MM.1S (cell line): ENCODE measurements at regions not wholly inside any gene's neighbourhood (a gene's known extent, or its start where the extent isn't known, plus 50 kb on each side); places are given as distances from the start of the nearest gene placed in this dataset.

ENCODE experiments used
- DNase-seq: peaks from one replicate; pipeline ENCODE4 v3.0.0-alpha.2; 2015
- H2AFZ ChIP-seq: fragments of 300-600 bp; sonication (generic); 2 replicates; pipeline ENCODE4 v1.6.0; 2016; ENCODE audit warnings: antibody characterized with exemption, low read length
- H3F3A ChIP-seq: fragments of 300-600 bp; sonication (generic); 2 replicates; pipeline ENCODE4 v1.6.1; 2016; ENCODE audit warnings: mild to moderate bottlenecking, antibody characterized with exemption, low read length, moderate library complexity, mixed read lengths; ENCODE audit not compliant: insufficient read depth
- H3K27ac ChIP-seq: fragments of 300-600 bp; sonication (generic); 2 replicates; pipeline ENCODE4 v1.5.1; 2016; ENCODE audit warnings: mild to moderate bottlenecking, low read length
- H3K27me3 ChIP-seq: fragments of 300-600 bp; sonication (generic); replicated peaks from 2 replicates; pipeline ENCODE4 v1.6.0; 2016; ENCODE audit warnings: low read length; ENCODE audit not compliant: insufficient read depth
- H3K36me3 ChIP-seq: fragments of 300-600 bp; sonication (generic); replicated peaks from 2 replicates; pipeline ENCODE4 v1.6.1; 2016; ENCODE audit warnings: mild to moderate bottlenecking, low read length, mixed read lengths; ENCODE audit not compliant: insufficient read depth
- H3K4me1 ChIP-seq: fragments of 300-600 bp; sonication (generic); 2 replicates; pipeline ENCODE4 v1.6.1; 2016; ENCODE audit warnings: low read length, mixed read lengths
- H3K4me2 ChIP-seq: fragments of 300-600 bp; sonication (generic); 2 replicates; pipeline ENCODE4 v1.6.0; 2016; ENCODE audit warnings: low read depth, low read length
- H3K4me3 ChIP-seq: fragments of 300-600 bp; sonication (generic); 2 replicates; pipeline ENCODE4 v1.5.1; 2016; ENCODE audit warnings: low read length, mixed read lengths
- H3K79me2 ChIP-seq: fragments of 300-600 bp; sonication (generic); 2 replicates; pipeline ENCODE4 v1.6.1; 2016; ENCODE audit warnings: mixed run types, low read length, mixed read lengths
- H3K9ac ChIP-seq: fragments of 300-600 bp; sonication (generic); 2 replicates; pipeline ENCODE4 v1.6.1; 2016; ENCODE audit warnings: low read length, mixed read lengths
- H3K9me2 ChIP-seq: fragments of 300-600 bp; sonication (generic); replicated peaks from 2 replicates; pipeline ENCODE4 v1.6.1; 2016; ENCODE audit warnings: mild to moderate bottlenecking, low read length, mixed read lengths; ENCODE audit not compliant: insufficient read depth
- H3K9me3 ChIP-seq: fragments of 300-600 bp; sonication (generic); replicated peaks from 2 replicates; pipeline ENCODE4 v1.6.1; 2016; ENCODE audit warnings: mild to moderate bottlenecking, low read length, mixed read lengths; ENCODE audit not compliant: insufficient read depth
- H4K20me1 ChIP-seq: fragments of 300-600 bp; sonication (generic); 2 replicates; pipeline ENCODE4 v1.6.1; 2016; ENCODE audit warnings: mild to moderate bottlenecking, low read length, moderate library complexity, mixed read lengths; ENCODE audit not compliant: insufficient read depth
- CTCF ChIP-seq: fragments of 300-600 bp; sonication (generic); IDR thresholded peaks from 2 replicates; pipeline ENCODE4 v1.5.1; 2016; ENCODE audit warnings: antibody characterized with exemption, low read length, mixed read lengths
- EZH2 ChIP-seq: fragments of 300-600 bp; sonication (generic); optimal IDR thresholded peaks from 2 replicates; pipeline ENCODE3; 2017; ENCODE audit warnings: low read depth, mild to moderate bottlenecking, antibody characterized with exemption, low read length, mixed read lengths
- EZH2phosphoT487 ChIP-seq: fragments of 300-600 bp; sonication (generic); IDR thresholded peaks from 2 replicates; pipeline ENCODE4 v1.6.1; 2018; ENCODE audit warnings: antibody characterized with exemption, low read length

DNA sequence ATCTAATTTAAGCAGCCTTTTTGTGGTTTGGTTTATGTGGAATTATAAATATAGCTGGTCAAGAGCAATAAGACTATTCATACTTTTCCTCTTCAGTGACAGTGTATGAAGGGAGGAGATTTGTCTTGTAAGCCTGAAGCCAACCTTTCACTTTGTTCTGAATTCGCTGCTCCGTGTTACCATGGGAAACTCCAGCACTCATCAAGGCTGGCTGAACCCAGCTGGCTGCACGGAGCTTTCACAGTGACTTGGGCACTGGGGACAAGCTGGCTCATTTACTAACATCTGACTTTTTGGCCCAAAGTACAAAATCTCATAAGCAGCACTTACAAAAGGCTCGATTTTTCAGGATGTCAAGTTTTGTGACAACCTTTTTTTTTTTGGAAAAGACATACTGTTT, 120.4 kb upstream of the GRIA4 start:
- Histone ChIP-seq H3K4me3 (no peak overlapping the region), H3K4me2 (no peak overlapping the region), H3K27ac (no peak overlapping the region), H4K20me1 (no peaks in the 10 kb centered on the region), H3K9me3 (no peaks in the 10 kb centered on the region), H3K9me2 (no peaks in the 10 kb centered on the region), H3K36me3 (no peaks in the 10 kb centered on the region), H2AFZ (no peak overlapping the region), H3K27me3 (no peaks in the 10 kb centered on the region), H3K4me1 (no peaks in the 10 kb centered on the region), H3K9ac (no peak overlapping the region), H3K79me2 (no peaks in the 10 kb centered on the region), H3F3A (no peaks in the 10 kb centered on the region)
- no peak for DNase-seq
- TF ChIP-seq EZH2: no peak

- Histone ChIP-seq H2AFZ (no peak overlapping the region), H3K4me3 (no peak overlapping the region), H3K9me2 (no peaks in the 10 kb centered on the region), H3F3A (no peaks in the 10 kb centered on the region), H3K9me3 (no peaks in the 10 kb centered on the region), H3K27ac (no peak overlapping the region), H3K36me3 (no peaks in the 10 kb centered on the region), H3K4me2 (no peak overlapping the region), H3K27me3 (no peaks in the 10 kb centered on the region), H3K79me2 (no peaks in the 10 kb centered on the region), H3K4me1 (no peaks in the 10 kb centered on the region), H4K20me1 (no peaks in the 10 kb centered on the region), H3K9ac (no peak overlapping the region)
- no peak for TF ChIP-seq EZH2
- no peak for TF ChIP-seq CTCF
- TF ChIP-seq EZH2phosphoT487: no peak
- DNase-seq: no peak
Measured at GRCh38 chr11:105486929-105487328, 122.9 kb upstream of the GRIA4 start.

GRCh38 chr11:105469931-105470330, 139.9 kb upstream of the GRIA4 start:
- TF ChIP-seq CTCF: no peak
- TF ChIP-seq EZH2phosphoT487: no peak
- no peak for TF ChIP-seq EZH2

DNA sequence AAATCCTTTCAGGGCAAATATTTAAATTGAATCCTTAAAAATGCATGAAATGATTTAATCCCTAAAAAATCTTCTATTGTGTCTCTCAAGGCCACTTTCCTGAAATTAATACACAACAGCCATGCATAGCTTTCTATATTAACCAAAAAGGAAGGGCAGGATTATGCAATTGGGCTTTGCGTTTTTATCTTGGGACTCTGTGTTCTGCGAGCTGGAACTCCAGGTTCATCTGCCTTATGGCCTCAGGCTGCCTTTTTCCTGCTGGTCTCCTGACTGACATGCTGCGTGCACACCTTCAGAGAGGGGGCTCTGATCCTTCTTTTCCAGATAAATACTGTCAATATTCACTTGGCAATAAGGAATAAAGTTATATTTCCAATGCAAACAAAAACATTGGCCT, 141.7 kb upstream of the GRIA4 start:
- Histone ChIP-seq H4K20me1 (no peaks in the 10 kb centered on the region), H3K4me1 (no peaks in the 10 kb centered on the region), H3K4me2 (no peak overlapping the region), H2AFZ (no peak overlapping the region), H3K36me3 (no peaks in the 10 kb centered on the region), H3K9me3 (no peaks in the 10 kb centered on the region), H3K9me2 (no peaks in the 10 kb centered on the region), H3K27ac (no peak overlapping the region), H3K9ac (no peak overlapping the region), H3K79me2 (no peaks in the 10 kb centered on the region), H3F3A (no peaks in the 10 kb centered on the region), H3K27me3 (no peaks in the 10 kb centered on the region), H3K4me3 (no peak overlapping the region)
- TF ChIP-seq CTCF (no peak), EZH2phosphoT487 (no peak), EZH2 (no peak)
- no peak for DNase-seq

More at GRCh38 chr11:105469931-105470330, 139.9 kb upstream of the GRIA4 start:
- H3K27me3 ChIP-seq: no peaks in the 10 kb centered on the region
- H3K79me2 ChIP-seq: no peaks in the 10 kb centered on the region
- no peak overlapping the region for H3K4me2 ChIP-seq
- H3K27ac ChIP-seq: no peak overlapping the region
- no peak for DNase-seq
- no peak overlapping the region for H2AFZ ChIP-seq
- H3K36me3 ChIP-seq: no peaks in the 10 kb centered on the region
- H3K4me1 ChIP-seq: no peaks in the 10 kb centered on the region
- no peaks in the 10 kb centered on the region for H3K9me3 ChIP-seq
- no peaks in the 10 kb centered on the region for H3K9me2 ChIP-seq
- no peak overlapping the region for H3K4me3 ChIP-seq
- no peaks in the 10 kb centered on the region for H3F3A ChIP-seq
- H3K9ac ChIP-seq: no peak overlapping the region
- no peaks in the 10 kb centered on the region for H4K20me1 ChIP-seq
